Omental fat pad (tissue), 3 donors: ENCODE measurements at regions not wholly inside any gene's neighbourhood (a gene's known extent, or its start where the extent isn't known, plus 50 kb on each side); places are given as distances from the start of the nearest gene placed in this dataset.

Experiments used
- ATAC-seq: fragments of 150-250 bp; one replicate; pipeline ENCODE4 v1.9.1; 2016; ENCODE audit warnings: mild to moderate bottlenecking, moderate library complexity; ENCODE audit not compliant: low FRiP score
- DNase-seq: peaks from one replicate; pipeline ENCODE4 v3.0.0-alpha.2; 2019; ENCODE audit warnings: low spot score
- TF ChIP-seq, protein P1 (sequence below), 3 donors: fragments of 450-650 bp; IDR thresholded peaks; one replicate each; pipeline ENCODE4 v1.5.1; 2016 to 2017; ENCODE audit warnings: antibody characterized with exemption in 3 of 3, mild to moderate bottlenecking in 3 of 3, moderate library complexity in 2 of 3

DNA sequence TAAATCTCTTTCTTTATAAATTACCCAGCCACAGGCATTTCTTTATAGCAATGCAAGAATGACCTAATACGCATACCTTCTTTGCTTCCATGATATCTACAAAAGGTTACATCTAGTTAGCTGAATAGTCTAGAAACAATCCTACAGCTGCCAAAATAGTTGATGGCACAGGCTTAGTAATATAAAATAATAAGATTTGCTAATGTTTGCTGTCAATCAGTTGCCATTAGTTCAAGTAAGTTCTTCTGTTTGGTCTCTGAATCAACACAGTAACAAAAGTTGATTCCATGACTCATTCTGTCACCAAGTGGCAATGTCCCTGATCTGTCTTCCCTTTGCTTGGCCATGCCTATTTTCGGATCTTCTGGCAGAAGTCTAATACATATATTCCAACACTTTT lies 470.2 kb downstream of the SPRY1 start:
- DNase-seq: no peak
- TF ChIP-seq, protein P1, sequence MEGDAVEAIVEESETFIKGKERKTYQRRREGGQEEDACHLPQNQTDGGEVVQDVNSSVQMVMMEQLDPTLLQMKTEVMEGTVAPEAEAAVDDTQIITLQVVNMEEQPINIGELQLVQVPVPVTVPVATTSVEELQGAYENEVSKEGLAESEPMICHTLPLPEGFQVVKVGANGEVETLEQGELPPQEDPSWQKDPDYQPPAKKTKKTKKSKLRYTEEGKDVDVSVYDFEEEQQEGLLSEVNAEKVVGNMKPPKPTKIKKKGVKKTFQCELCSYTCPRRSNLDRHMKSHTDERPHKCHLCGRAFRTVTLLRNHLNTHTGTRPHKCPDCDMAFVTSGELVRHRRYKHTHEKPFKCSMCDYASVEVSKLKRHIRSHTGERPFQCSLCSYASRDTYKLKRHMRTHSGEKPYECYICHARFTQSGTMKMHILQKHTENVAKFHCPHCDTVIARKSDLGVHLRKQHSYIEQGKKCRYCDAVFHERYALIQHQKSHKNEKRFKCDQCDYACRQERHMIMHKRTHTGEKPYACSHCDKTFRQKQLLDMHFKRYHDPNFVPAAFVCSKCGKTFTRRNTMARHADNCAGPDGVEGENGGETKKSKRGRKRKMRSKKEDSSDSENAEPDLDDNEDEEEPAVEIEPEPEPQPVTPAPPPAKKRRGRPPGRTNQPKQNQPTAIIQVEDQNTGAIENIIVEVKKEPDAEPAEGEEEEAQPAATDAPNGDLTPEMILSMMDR (IDR thresholded peaks at IDR 0.05): no peak
- no peak for ATAC-seq

DNA sequence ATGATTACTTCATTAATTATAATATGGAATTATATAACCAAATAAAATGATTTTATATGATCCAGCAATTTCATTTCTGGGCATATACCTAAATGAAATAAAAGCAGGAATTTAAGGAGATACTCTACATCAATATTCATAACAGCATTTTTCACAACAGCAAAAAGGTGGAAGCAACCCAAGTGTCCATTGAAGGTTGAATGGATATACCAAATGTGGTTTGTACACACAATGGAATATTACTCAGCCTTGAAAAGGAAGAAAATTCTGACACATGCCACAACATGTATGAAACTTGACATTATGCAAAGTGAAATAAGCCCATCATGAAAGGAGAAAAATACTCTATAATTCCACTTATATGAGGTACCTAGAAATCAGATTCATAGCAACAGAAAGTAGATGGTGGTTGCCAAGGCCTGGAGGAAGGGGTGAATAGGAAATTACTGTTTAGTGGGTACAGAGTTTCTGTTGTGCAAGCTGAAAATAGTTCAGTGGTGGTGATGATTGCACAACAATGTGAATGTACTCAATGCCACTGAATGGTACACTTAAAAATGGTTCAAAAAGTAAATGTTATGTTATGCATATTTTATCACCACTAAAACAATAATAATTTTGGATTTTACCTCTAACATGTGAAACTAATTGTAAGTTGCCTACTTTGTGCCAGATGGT lies 471.5 kb downstream of the SPRY1 start:
- ATAC-seq (no peak), DNase-seq (no peak)
- TF ChIP-seq, protein P1 (IDR thresholded peaks at IDR 0.05): no peak

DNA sequence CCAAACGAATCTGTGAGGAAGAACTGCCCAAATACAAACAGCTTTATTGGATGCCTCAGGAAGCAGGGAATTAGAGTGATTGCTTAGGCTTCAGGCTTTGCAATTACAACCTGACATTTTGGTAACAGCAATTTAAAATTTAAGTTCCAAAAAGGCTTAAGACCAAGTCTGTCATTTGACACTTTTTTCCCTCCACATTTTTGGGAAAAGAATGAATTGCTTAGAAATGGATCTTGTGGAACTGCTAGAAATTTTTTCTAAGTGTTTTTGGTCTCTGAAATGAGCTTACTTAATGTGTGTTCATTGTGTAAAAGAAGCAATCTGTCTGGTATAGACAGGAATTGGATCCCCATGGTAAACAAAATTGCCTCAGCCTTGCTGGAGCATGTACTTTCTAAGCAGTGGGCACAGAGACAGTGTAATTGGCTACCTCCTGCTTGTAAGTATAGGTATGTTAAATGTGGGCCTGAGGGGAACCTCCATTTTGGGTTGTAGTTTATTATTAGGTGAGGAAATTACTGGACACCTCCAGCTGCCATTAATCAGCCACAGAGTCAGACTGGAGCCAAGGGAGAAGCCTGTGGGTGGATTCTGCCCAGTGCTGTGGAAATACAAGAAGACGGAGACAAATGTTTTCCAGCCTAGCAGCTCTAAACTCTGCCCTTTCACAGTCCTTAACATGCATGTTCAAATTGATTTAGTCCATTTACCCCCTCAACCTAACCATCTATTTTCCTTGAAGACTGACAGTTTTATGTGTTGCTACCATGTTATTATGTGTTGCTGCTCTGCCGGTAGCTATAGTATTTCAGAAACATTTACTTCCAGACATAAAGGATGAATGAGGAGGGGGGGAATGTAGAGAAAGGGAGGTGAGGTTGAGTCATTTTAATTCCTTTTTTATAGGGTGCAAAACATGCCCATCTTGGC lies 473.0 kb downstream of the SPRY1 start:
- TF ChIP-seq, protein P1 (IDR thresholded peaks at IDR 0.05): no peak
- ATAC-seq (peak; percentile 85), DNase-seq (no peak)

DNA sequence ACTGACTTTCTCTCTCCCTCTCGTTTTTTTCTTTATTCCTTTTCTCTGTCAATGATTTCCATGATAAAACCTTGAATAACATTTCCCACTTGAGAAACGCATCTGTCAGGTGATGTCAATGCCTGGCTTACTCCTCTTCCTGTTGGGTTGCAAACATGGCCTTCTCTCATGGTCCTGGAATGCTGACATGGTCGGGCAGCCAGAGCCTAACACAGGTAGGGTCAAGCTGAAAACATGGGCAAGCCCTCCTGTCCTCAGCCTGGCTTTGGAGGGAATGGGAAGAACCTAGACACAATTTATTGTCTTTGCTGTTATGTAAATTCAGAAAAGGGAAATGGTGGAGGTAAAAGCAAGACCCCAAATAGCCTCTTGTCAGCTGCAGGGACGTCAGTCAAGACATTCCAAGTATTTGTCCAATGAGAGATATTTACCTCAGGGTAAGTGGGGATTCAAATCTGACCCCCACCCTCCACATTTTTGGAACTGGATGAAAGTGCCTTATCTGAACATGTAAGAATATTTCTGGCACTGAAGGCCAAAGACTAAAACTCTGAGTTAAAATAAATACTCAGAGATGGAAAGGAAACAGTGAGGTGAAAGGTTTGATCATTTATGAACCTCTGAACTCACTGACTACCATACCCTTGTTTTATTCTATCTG lies 473.8 kb downstream of the SPRY1 start:
- DNase-seq (no peak), ATAC-seq (peak; percentile 65)
- TF ChIP-seq, protein P1 (IDR thresholded peaks at IDR 0.05): no peak

DNA sequence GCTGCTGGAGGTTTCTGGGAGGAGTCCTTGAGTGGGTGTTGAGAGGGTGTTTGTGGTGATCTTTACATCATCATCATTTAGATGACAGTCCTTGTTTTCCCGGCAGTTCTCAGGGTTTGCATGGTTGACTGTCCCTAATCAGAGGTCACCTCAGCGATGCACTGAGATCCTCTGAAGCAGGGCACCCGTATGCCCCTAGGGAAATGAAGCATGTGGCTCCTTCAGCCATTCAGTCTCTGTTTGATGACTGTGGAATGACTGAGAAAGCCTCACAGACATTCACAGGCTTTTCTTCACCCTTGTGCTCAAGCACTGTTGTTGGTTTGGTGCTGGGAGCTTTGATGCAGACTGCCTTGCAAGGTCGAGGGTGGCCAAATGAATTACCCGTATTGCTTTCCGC lies 474.7 kb downstream of the SPRY1 start:
- no peak for ATAC-seq
- TF ChIP-seq, protein P1 (IDR thresholded peaks at IDR 0.05): no peak

DNA sequence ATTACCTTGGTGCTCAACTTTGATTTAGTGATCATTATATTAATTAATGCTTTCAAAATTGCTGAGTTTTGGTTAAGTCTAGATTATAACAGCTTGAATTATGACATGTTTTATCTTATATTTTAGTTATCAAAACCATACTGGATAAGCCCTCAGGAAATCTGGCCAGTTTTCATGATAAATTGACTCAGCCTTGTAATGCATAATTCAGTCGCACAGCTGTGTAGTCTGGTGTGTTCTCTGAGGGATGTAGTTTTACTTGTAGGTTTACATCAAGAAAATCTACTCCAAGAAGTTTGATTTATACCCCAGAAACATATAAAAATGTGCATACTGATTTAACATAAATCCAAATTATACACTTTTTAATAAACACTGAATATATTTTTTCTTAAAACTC lies 477.5 kb downstream of the SPRY1 start:
- no peak for ATAC-seq
- TF ChIP-seq, protein P1 (IDR thresholded peaks at IDR 0.05): no peak
- no peak for DNase-seq

More for the DNA sequence above, 474.7 kb downstream of the SPRY1 start:
- DNase-seq: no peak
